ENCODE measurements at regions not wholly inside any gene's neighbourhood (a gene's known extent, or its start where the extent isn't known, plus 50 kb on each side); places are given as distances from the start of the nearest gene placed in this dataset.

GRCh38 chr2:122378521-122378920 lies 623.1 kb downstream of the TSN start:
- intact Hi-C loops (cut with micrococcal nuclease) = no loop called here
- Histone ChIP-seq H3K27me3 (ENCODE audit: control insufficient read depth, insufficient read depth, low read length) (no peaks in the 10 kb centered on the region), H3K4me3 (ENCODE audit: low read length) (no peak overlapping the region), H3K4me1 (ENCODE audit: control insufficient read depth, insufficient read depth, low read length) (no peaks in the 10 kb centered on the region), H3K27ac (ENCODE audit: low read length) (no peak overlapping the region), H3K9me3 (ENCODE audit: control insufficient read depth, insufficient read depth, low read length) (no peaks in the 10 kb centered on the region), H3K36me3 (ENCODE audit: control insufficient read depth, insufficient read depth, low read length) (no peaks in the 10 kb centered on the region)
- ATAC-seq (no peak), DNase-seq (no peak)
- H3K36me3 Mint-ChIP-seq = no peaks in the 10 kb centered on the region
- TF ChIP-seq, protein P1, sequence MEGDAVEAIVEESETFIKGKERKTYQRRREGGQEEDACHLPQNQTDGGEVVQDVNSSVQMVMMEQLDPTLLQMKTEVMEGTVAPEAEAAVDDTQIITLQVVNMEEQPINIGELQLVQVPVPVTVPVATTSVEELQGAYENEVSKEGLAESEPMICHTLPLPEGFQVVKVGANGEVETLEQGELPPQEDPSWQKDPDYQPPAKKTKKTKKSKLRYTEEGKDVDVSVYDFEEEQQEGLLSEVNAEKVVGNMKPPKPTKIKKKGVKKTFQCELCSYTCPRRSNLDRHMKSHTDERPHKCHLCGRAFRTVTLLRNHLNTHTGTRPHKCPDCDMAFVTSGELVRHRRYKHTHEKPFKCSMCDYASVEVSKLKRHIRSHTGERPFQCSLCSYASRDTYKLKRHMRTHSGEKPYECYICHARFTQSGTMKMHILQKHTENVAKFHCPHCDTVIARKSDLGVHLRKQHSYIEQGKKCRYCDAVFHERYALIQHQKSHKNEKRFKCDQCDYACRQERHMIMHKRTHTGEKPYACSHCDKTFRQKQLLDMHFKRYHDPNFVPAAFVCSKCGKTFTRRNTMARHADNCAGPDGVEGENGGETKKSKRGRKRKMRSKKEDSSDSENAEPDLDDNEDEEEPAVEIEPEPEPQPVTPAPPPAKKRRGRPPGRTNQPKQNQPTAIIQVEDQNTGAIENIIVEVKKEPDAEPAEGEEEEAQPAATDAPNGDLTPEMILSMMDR (IDR thresholded peaks at IDR 0.05) = no peak
- WGBS (ENCODE audit: insufficient coverage) = 86% methylated on average over 1 of the region's 1 CpG
- H3K27ac Mint-ChIP-seq = no peak overlapping the region
- H3K4me1 Mint-ChIP-seq = no peaks in the 10 kb centered on the region
- H3K9me3 Mint-ChIP-seq = peaks cover 0 to 2% of the 10 kb centered on the region in 2 donors
- H3K4me3 Mint-ChIP-seq = no peak overlapping the region
- H3K27me3 Mint-ChIP-seq (ENCODE audit: low read depth in 2 of 2) = no peaks in the 10 kb centered on the region

GRCh38 chr2:122384768-122385333 lies 629.4 kb downstream of the TSN start:
- H3K27me3 Mint-ChIP-seq (ENCODE audit: low read depth in 2 of 2) = no peaks in the 10 kb centered on the region
- peaks cover 13 to 14% of the 10 kb centered on the region in 2 donors for H3K9me3 Mint-ChIP-seq
- TF ChIP-seq, protein P1 (IDR thresholded peaks at IDR 0.05) = no peak
- Histone ChIP-seq H3K4me3 (ENCODE audit: low read length) (no peak overlapping the region), H3K27me3 (ENCODE audit: control insufficient read depth, insufficient read depth, low read length) (no peaks in the 10 kb centered on the region), H3K4me1 (ENCODE audit: control insufficient read depth, insufficient read depth, low read length) (no peaks in the 10 kb centered on the region), H3K27ac (ENCODE audit: low read length) (no peak overlapping the region), H3K9me3 (ENCODE audit: control insufficient read depth, insufficient read depth, low read length) (peaks cover 7% of the 10 kb centered on the region), H3K36me3 (ENCODE audit: control insufficient read depth, insufficient read depth, low read length) (no peaks in the 10 kb centered on the region)
- no peak for ATAC-seq
- WGBS (ENCODE audit: insufficient coverage) = 91% methylated on average over 4 of the region's 4 CpGs
- no peak overlapping the region for H3K27ac Mint-ChIP-seq
- H3K36me3 Mint-ChIP-seq = no peaks in the 10 kb centered on the region
- intact Hi-C loops (cut with micrococcal nuclease) = no loop called here
- no peaks in the 10 kb centered on the region for H3K4me1 Mint-ChIP-seq
- no peak for DNase-seq
- no peak overlapping the region for H3K4me3 Mint-ChIP-seq

GRCh38 chr2:122388208-122388607 lies 632.8 kb downstream of the TSN start:
- no peak overlapping the region for H3K27ac Mint-ChIP-seq
- no peak overlapping the region for H3K4me3 Mint-ChIP-seq
- H3K4me1 Mint-ChIP-seq = no peaks in the 10 kb centered on the region
- TF ChIP-seq, protein P1 (IDR thresholded peaks at IDR 0.05) = no peak
- no peaks in the 10 kb centered on the region for H3K36me3 ChIP-seq (ENCODE audit: control insufficient read depth, insufficient read depth, low read length)
- H3K27ac ChIP-seq (ENCODE audit: low read length) = no peak overlapping the region
- no peak for DNase-seq
- no peaks in the 10 kb centered on the region for H3K4me1 ChIP-seq (ENCODE audit: control insufficient read depth, insufficient read depth, low read length)
- no peaks in the 10 kb centered on the region for H3K27me3 Mint-ChIP-seq (ENCODE audit: low read depth in 2 of 2)
- H3K36me3 Mint-ChIP-seq = no peaks in the 10 kb centered on the region
- peaks cover 14 to 16% of the 10 kb centered on the region in 2 donors for H3K9me3 Mint-ChIP-seq
- peaks cover 7% of the 10 kb centered on the region for H3K9me3 ChIP-seq (ENCODE audit: control insufficient read depth, insufficient read depth, low read length)
- H3K4me3 ChIP-seq (ENCODE audit: low read length) = no peak overlapping the region
- no peak for ATAC-seq
- intact Hi-C loops (cut with micrococcal nuclease) = no loop called here
- H3K27me3 ChIP-seq (ENCODE audit: control insufficient read depth, insufficient read depth, low read length) = no peaks in the 10 kb centered on the region
- 68% methylated on average over 3 of the region's 3 CpGs for WGBS (ENCODE audit: insufficient coverage)

DNA sequence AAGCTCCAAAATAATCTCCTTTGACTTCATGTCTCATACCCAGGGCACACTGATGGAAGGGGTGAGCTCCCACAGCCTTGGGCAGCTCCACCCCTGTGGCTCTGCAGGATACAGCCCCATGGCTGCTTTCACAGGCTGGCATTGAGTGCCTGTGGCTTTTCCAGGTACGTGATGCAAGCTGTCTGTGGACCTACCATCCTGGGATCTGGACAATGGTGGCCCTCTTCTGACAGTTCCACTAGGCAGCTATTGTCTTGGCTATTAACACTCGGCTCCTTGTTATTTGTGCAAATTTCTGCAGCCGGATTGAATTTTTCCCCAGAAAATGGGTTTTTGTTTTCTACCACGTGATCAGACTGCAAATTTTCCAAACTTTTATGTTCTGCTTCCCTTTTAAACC lies 634.2 kb downstream of the TSN start:
- H3K36me3 Mint-ChIP-seq = no peaks in the 10 kb centered on the region
- no peaks in the 10 kb centered on the region for H3K27me3 ChIP-seq (ENCODE audit: control insufficient read depth, insufficient read depth, low read length)

More for the DNA sequence above, 634.2 kb downstream of the TSN start:
- no peak overlapping the region for H3K4me3 Mint-ChIP-seq
- Histone ChIP-seq H3K27ac (ENCODE audit: low read length) (no peak overlapping the region), H3K9me3 (ENCODE audit: control insufficient read depth, insufficient read depth, low read length) (peaks cover 7% of the 10 kb centered on the region), H3K36me3 (ENCODE audit: control insufficient read depth, insufficient read depth, low read length) (no peaks in the 10 kb centered on the region), H3K4me1 (ENCODE audit: control insufficient read depth, insufficient read depth, low read length) (no peaks in the 10 kb centered on the region), H3K4me3 (ENCODE audit: low read length) (no peak overlapping the region)
- no peak overlapping the region for H3K27ac Mint-ChIP-seq
- DNase-seq (no peak), ATAC-seq (no peak)
- H3K4me1 Mint-ChIP-seq = no peaks in the 10 kb centered on the region
- WGBS (ENCODE audit: insufficient coverage) = 75% methylated on average over 4 of the region's 4 CpGs
- H3K9me3 Mint-ChIP-seq = peaks cover 14 to 16% of the 10 kb centered on the region in 2 donors
- H3K27me3 Mint-ChIP-seq (ENCODE audit: low read depth in 2 of 2) = no peaks in the 10 kb centered on the region
- intact Hi-C loops (cut with micrococcal nuclease) = no loop called here
- TF ChIP-seq, protein P1 (IDR thresholded peaks at IDR 0.05) = no peak

Data from natural killer cell (primary cell).